Tibial nerve (tissue), 3 donors: ENCODE measurements at regions not wholly inside any gene's neighbourhood (a gene's known extent, or its start where the extent isn't known, plus 50 kb on each side); places are given as distances from the start of the nearest gene placed in this dataset.

Experiments used
- POLR2A ChIP-seq, 2 donors: fragments of 450-650 bp; IDR thresholded peaks; one replicate each; pipeline ENCODE4 v1.6.1; 2017; ENCODE audit warnings: antibody characterized with exemption in 2 of 2, mild to moderate bottlenecking in 2 of 2, moderate library complexity in 2 of 2
- TF ChIP-seq, protein P1 (sequence below), 5 experiments: fragments of 200-600 bp in 3 of 5; fragments of 450-650 bp in 2 of 5; sonication (generic) in 3 of 5; IDR thresholded peaks; one replicate each; pipeline ENCODE4 v1.5.1; 2016 to 2019; ENCODE audit warnings: antibody characterized with exemption in 5 of 5, mild to moderate bottlenecking in 3 of 5, moderate library complexity in 2 of 5

DNA sequence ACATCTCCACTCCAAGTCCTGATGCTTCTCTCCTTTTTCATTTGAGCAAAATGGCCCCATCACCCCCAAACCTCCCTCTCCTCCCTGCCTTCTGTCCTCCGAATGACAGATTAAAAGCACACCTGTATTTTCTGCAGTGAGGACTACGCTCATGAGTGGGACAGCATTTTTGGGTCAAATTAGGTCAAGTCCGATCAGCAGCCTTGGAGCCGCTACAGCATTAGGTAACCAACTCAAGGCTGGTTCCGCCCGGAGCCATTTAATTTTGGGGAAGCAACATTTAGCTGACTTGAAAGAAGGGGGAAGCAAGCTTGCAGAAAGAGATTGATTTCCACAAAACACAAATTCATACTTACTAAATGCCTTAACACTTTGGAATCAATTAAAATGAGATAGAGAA, 324.1 kb upstream of the CDH5 start:
- TF ChIP-seq, protein P1, sequence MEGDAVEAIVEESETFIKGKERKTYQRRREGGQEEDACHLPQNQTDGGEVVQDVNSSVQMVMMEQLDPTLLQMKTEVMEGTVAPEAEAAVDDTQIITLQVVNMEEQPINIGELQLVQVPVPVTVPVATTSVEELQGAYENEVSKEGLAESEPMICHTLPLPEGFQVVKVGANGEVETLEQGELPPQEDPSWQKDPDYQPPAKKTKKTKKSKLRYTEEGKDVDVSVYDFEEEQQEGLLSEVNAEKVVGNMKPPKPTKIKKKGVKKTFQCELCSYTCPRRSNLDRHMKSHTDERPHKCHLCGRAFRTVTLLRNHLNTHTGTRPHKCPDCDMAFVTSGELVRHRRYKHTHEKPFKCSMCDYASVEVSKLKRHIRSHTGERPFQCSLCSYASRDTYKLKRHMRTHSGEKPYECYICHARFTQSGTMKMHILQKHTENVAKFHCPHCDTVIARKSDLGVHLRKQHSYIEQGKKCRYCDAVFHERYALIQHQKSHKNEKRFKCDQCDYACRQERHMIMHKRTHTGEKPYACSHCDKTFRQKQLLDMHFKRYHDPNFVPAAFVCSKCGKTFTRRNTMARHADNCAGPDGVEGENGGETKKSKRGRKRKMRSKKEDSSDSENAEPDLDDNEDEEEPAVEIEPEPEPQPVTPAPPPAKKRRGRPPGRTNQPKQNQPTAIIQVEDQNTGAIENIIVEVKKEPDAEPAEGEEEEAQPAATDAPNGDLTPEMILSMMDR (IDR thresholded peaks at IDR 0.05) = no peak
- TF ChIP-seq POLR2A (IDR thresholded peaks at IDR 0.05) = no peak
